ENCODE measurements at regions not wholly inside any gene's neighbourhood (a gene's known extent, or its start where the extent isn't known, plus 50 kb on each side); places are given as distances from the start of the nearest gene placed in this dataset.

GRCh38 chr7:8922726-8923125 is 489.3 kb downstream of the NXPH1 start:
- H3K27ac ChIP-seq (ENCODE audit: low read depth, low read length, poor library complexity, severe bottlenecking) = no peak overlapping the region
- no peaks in the 10 kb centered on the region for H3K9me3 ChIP-seq (ENCODE audit: low read length)
- H3K36me3 ChIP-seq (ENCODE audit: insufficient read depth, low read length) = no peaks in the 10 kb centered on the region
- H3K9me2 ChIP-seq (ENCODE audit: low read depth, low read length) = no peaks in the 10 kb centered on the region
- no peak overlapping the region for H2AFZ ChIP-seq (ENCODE audit: low read length)
- no peak overlapping the region for H3K4me3 ChIP-seq (ENCODE audit: low read depth, low read length, poor library complexity, severe bottlenecking)
- no peaks in the 10 kb centered on the region for H4K20me1 ChIP-seq (ENCODE audit: insufficient read depth, low read length)
- no peaks in the 10 kb centered on the region for H3K27me3 ChIP-seq (ENCODE audit: insufficient read depth, low read length)
- H3K4me1 ChIP-seq (ENCODE audit: insufficient read depth, low read length, severe bottlenecking) = no peaks in the 10 kb centered on the region
- H3F3A ChIP-seq (ENCODE audit: insufficient read depth, low read length) = no peaks in the 10 kb centered on the region
- no peak overlapping the region for H3K9ac ChIP-seq (ENCODE audit: low read length)
- no peak for TF ChIP-seq EZH2 (IDR thresholded peaks at IDR 0.05; ENCODE audit: borderline replicate concordance, low read length)
- no peak for TF ChIP-seq CTCF (IDR thresholded peaks at IDR 0.05; ENCODE audit: low read length)
- H3K4me2 ChIP-seq (ENCODE audit: low read length) = no peak overlapping the region
- H3K79me2 ChIP-seq (ENCODE audit: insufficient read depth, low read length) = no peaks in the 10 kb centered on the region

GRCh38 chr7:8923164-8923806 is 489.9 kb downstream of the NXPH1 start:
- Histone ChIP-seq H3K4me2 (ENCODE audit: low read length) (no peak overlapping the region), H3F3A (ENCODE audit: insufficient read depth, low read length) (no peaks in the 10 kb centered on the region), H4K20me1 (ENCODE audit: insufficient read depth, low read length) (no peaks in the 10 kb centered on the region), H3K27me3 (ENCODE audit: insufficient read depth, low read length) (no peaks in the 10 kb centered on the region), H2AFZ (ENCODE audit: low read length) (no peak overlapping the region), H3K9ac (ENCODE audit: low read length) (no peak overlapping the region), H3K4me1 (ENCODE audit: insufficient read depth, low read length, severe bottlenecking) (no peaks in the 10 kb centered on the region), H3K27ac (ENCODE audit: low read depth, low read length, poor library complexity, severe bottlenecking) (no peak overlapping the region), H3K79me2 (ENCODE audit: insufficient read depth, low read length) (no peaks in the 10 kb centered on the region), H3K4me3 (ENCODE audit: low read depth, low read length, poor library complexity, severe bottlenecking) (no peak overlapping the region), H3K36me3 (ENCODE audit: insufficient read depth, low read length) (no peaks in the 10 kb centered on the region), H3K9me2 (ENCODE audit: low read depth, low read length) (no peaks in the 10 kb centered on the region), H3K9me3 (ENCODE audit: low read length) (no peaks in the 10 kb centered on the region)
- TF ChIP-seq CTCF (IDR thresholded peaks at IDR 0.05; ENCODE audit: low read length) = no peak
- TF ChIP-seq EZH2 (IDR thresholded peaks at IDR 0.05; ENCODE audit: borderline replicate concordance, low read length) = no peak

GRCh38 chr7:8931906-8932646 is 498.7 kb downstream of the NXPH1 start:
- Histone ChIP-seq H3F3A (ENCODE audit: insufficient read depth, low read length) (no peaks in the 10 kb centered on the region), H3K4me2 (ENCODE audit: low read length) (no peak overlapping the region), H3K27ac (ENCODE audit: low read depth, low read length, poor library complexity, severe bottlenecking) (no peak overlapping the region), H4K20me1 (ENCODE audit: insufficient read depth, low read length) (no peaks in the 10 kb centered on the region), H3K36me3 (ENCODE audit: insufficient read depth, low read length) (no peaks in the 10 kb centered on the region), H3K9me3 (ENCODE audit: low read length) (no peaks in the 10 kb centered on the region), H3K27me3 (ENCODE audit: insufficient read depth, low read length) (no peaks in the 10 kb centered on the region), H3K4me1 (ENCODE audit: insufficient read depth, low read length, severe bottlenecking) (no peaks in the 10 kb centered on the region), H3K4me3 (ENCODE audit: low read depth, low read length, poor library complexity, severe bottlenecking) (no peak overlapping the region), H3K9ac (ENCODE audit: low read length) (no peak overlapping the region), H3K79me2 (ENCODE audit: insufficient read depth, low read length) (no peaks in the 10 kb centered on the region), H3K9me2 (ENCODE audit: low read depth, low read length) (no peaks in the 10 kb centered on the region), H2AFZ (ENCODE audit: low read length) (no peak overlapping the region)
- no peak for TF ChIP-seq EZH2 (IDR thresholded peaks at IDR 0.05; ENCODE audit: borderline replicate concordance, low read length)
- no peak for TF ChIP-seq CTCF (IDR thresholded peaks at IDR 0.05; ENCODE audit: low read length)

Measured in OCI-LY1 (cell line).